Uterus (tissue), 2 donors: ENCODE measurements at regions not wholly inside any gene's neighbourhood (a gene's known extent, or its start where the extent isn't known, plus 50 kb on each side); places are given as distances from the start of the nearest gene placed in this dataset.

Experiments
- CTCF ChIP-seq, 4 experiments: fragments of 200-600 bp in 2 of 4; fragments of 450-650 bp in 2 of 4; sonication (generic) in 2 of 4; IDR thresholded peaks; one replicate each; pipeline ENCODE4 v1.5.1; 2016 to 2019; ENCODE audit warnings: antibody characterized with exemption in 4 of 4, mild to moderate bottlenecking in 2 of 4, moderate library complexity in 1 of 4
- POLR2A ChIP-seq, 2 donors: fragments of 450-650 bp; IDR thresholded peaks; one replicate each; pipeline ENCODE4 v1.6.1; 2016; ENCODE audit warnings: antibody characterized with exemption in 2 of 2, mild to moderate bottlenecking in 1 of 2, moderate library complexity in 1 of 2

- TF ChIP-seq CTCF (IDR thresholded peaks at IDR 0.05), result no peak
- no peak for TF ChIP-seq POLR2A (IDR thresholded peaks at IDR 0.05)
These were observed 754.8 kb upstream of the SLITRK6 start for GRCh38 chr13:86554066-86554465.
